Activated CD8-positive, alpha-beta T cell treated with anti-CD3 and anti-CD28 coated beads for 36 hours (primary cell): ENCODE measurements at regions not wholly inside any gene's neighbourhood (a gene's known extent, or its start where the extent isn't known, plus 50 kb on each side); places are given as distances from the start of the nearest gene placed in this dataset.

Experiments
- ATAC-seq: fragments of 200-7000 bp; cut with Tn5 transposase; one replicate; pipeline ENCODE4 v1.10.0; 2021; ENCODE audit warnings: mild to moderate bottlenecking, moderate library complexity
- CTCF ChIA-PET: fragments of 350-600 bp; sonication (Branson Sonifier 250); formaldehyde crosslinking; loops from one replicate; lab custom pipeline; 2021; ENCODE audit warnings: antibody characterized with exemption; lab: Charles Lee
- POLR2A ChIA-PET: fragments of 350-600 bp; sonication (Branson Sonifier 250); formaldehyde crosslinking; loops from one replicate; lab custom pipeline; 2021; ENCODE audit warnings: antibody characterized with exemption; lab: Charles Lee
- DNase-seq: peaks from one replicate; pipeline ENCODE4 v3.0.0-alpha.2; 2020
- H3K27ac Mint-ChIP-seq: one replicate; pipeline ENCODE4 v1.8.0; 2021; ENCODE audit warnings: mild to moderate bottlenecking, mixed read lengths
- H3K27me3 Mint-ChIP-seq: one replicate; pipeline ENCODE4 v1.8.0; 2021; ENCODE audit warnings: mixed read lengths
- H3K36me3 Mint-ChIP-seq: one replicate; pipeline ENCODE4 v1.8.0; 2021; ENCODE audit warnings: low read depth, mixed read lengths
- H3K4me1 Mint-ChIP-seq: one replicate; pipeline ENCODE4 v1.8.0; 2021; ENCODE audit warnings: low read depth, mixed read lengths
- H3K4me3 Mint-ChIP-seq: one replicate; pipeline ENCODE4 v1.8.0; 2021; ENCODE audit warnings: mild to moderate bottlenecking, moderate library complexity, mixed read lengths
- H3K9me3 Mint-ChIP-seq: one replicate; pipeline ENCODE4 v1.8.0; 2021; ENCODE audit warnings: mixed read lengths
- CTCF ChIP-seq: fragments of 200-600 bp; IDR thresholded peaks from one replicate; pipeline ENCODE4 v1.8.0; 2022; ENCODE audit warnings: antibody characterized with exemption, mild to moderate bottlenecking
- intact Hi-C: fragments of 100-400 bp; cut with micrococcal nuclease; formaldehyde crosslinking; loops from one replicate; pipeline ENCODE4 v1.10.0; 2022

DNA sequence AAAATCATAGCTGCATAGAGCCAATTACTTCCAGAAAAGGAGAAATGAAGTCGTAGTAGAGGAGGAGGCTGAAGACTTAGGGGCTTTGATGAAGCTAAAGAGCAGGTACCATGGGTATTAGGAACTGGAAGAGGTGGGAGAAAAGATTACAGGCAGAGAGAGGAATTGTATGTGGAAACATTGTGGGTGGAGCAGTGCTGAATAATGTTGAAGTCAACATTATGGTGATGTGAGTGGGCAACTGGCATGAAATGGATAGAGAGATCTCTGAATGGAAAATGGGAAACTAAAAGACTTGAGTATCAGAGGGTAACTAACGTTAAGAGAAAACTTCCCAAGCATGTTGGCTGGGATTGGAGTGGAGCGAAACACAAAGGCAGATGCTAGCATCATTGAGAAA, 92.5 kb downstream of the AREG start:
- H3K36me3 Mint-ChIP-seq, result no peaks in the 10 kb centered on the region
- no peak for ATAC-seq
- no peak overlapping the region for H3K27ac Mint-ChIP-seq
- POLR2A ChIA-PET, result interaction anchor here (0.5 to 0.6 kb wide), 2 partner anchors 16 to 309 kb away, joined by 3 read pairs; no protein-coding TSS in a partner anchor
- peaks cover 2% of the 10 kb centered on the region for H3K27me3 Mint-ChIP-seq
- intact Hi-C loops, result loop anchor here (10.0 kb wide), 1 partner anchor 137 kb away; no protein-coding TSS in a partner anchor
- CTCF ChIA-PET, result interaction anchor here (0.9 kb wide), 1 partner anchor 11 kb away, joined by 3 read pairs; no protein-coding TSS in a partner anchor
- no peak overlapping the region for H3K4me3 Mint-ChIP-seq
- no peaks in the 10 kb centered on the region for H3K9me3 Mint-ChIP-seq
- no peaks in the 10 kb centered on the region for H3K4me1 Mint-ChIP-seq
- no peak for DNase-seq
- TF ChIP-seq CTCF, result no peak

- no peak for ATAC-seq
- Mint-ChIP-seq H3K9me3 (no peaks in the 10 kb centered on the region), H3K4me1 (peaks cover 8% of the 10 kb centered on the region), H3K36me3 (no peaks in the 10 kb centered on the region), H3K4me3 (no peak overlapping the region), H3K27me3 (peaks cover 2% of the 10 kb centered on the region), H3K27ac (no peak overlapping the region)
- DNase-seq, result no peak
- ChIA-PET CTCF (interaction anchor here (1.1 kb wide), 3 partner anchors 132 to 219 kb away, joined by 3 to 4 read pairs (median 3); no protein-coding TSS in a partner anchor), POLR2A (no interaction called here)
- TF ChIP-seq CTCF, result no peak
- intact Hi-C loops, result loop anchor here (10.0 kb wide), 1 partner anchor 136 kb away; no protein-coding TSS in a partner anchor
These were observed 94.3 kb downstream of the AREG start for GRCh38 chr4:74539044-74539790.

GRCh38 chr4:74540193-74540592, 95.3 kb downstream of the AREG start:
- Mint-ChIP-seq H3K4me3 (no peak overlapping the region), H3K9me3 (no peaks in the 10 kb centered on the region), H3K36me3 (no peaks in the 10 kb centered on the region), H3K27me3 (peaks cover 2% of the 10 kb centered on the region), H3K27ac (no peak overlapping the region), H3K4me1 (peaks cover 8% of the 10 kb centered on the region)
- no peak for ATAC-seq
- intact Hi-C loops, result no loop called here
- no peak for TF ChIP-seq CTCF
- no peak for DNase-seq
- ChIA-PET POLR2A (no interaction called here), CTCF (interaction anchor here (1.0 to 1.1 kb wide), 4 partner anchors 9 to 220 kb away, joined by 3 to 4 read pairs (median 4); no protein-coding TSS in a partner anchor)

DNA sequence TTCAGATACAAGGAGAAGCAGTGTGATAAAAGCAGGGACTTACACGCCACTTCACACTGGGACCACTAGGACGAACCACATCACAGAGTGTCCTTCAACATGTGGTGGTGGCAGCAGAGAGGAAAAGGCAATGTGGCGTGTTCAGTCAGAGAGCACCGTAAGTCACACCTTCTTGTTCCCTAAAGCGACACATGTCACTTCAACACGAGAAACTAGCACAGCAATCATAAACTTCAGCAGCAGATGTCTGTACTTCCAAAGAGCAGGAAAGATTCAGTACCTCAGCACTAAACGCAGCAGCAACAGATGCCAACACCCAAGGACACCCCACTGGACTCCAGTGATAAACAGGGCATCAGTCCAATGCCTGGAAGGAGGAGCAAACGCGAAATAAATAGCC, 96.7 kb downstream of the AREG start:
- Mint-ChIP-seq H3K4me3 (no peak overlapping the region), H3K4me1 (peaks cover 8% of the 10 kb centered on the region), H3K27me3 (peaks cover 2% of the 10 kb centered on the region), H3K36me3 (no peaks in the 10 kb centered on the region), H3K9me3 (no peaks in the 10 kb centered on the region), H3K27ac (no peak overlapping the region)
- TF ChIP-seq CTCF, result no peak
- ChIA-PET CTCF (interaction anchor here (1.9 kb wide), 1 partner anchor 10 kb away, joined by 9 read pairs; no protein-coding TSS in a partner anchor), POLR2A (no interaction called here)
- DNase-seq (no peak), ATAC-seq (no peak)
- intact Hi-C loops, result no loop called here

DNA sequence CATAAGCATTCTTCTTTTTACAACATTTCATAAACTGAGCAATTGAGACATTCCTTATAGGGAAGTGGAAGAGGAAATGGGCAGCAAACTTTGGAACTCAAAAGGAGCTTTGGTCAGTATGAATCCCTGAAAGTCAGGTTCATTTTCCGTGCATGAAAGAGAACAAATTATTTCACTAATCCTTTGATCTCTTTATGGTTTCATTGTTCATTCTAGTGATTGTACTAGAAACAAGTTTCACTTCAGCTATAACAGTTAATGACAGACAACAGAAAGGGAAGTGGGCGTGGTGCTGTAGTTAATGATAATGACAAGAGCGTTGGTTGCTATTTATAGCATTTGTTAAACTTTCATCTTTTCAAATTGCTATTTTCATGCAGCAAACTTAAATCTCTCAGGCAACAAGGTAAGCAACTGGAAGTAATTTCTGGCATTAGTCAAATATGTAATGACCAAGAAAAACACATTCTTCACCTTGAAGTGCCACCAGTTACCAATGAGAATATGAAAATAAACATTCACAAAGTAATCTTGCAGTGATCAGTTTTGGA, 98.4 kb downstream of the AREG start:
- H3K4me1 Mint-ChIP-seq, result peaks cover 8% of the 10 kb centered on the region
- DNase-seq, result peak; percentile 3
- CTCF ChIA-PET, result interaction anchor here (1.0 to 1.5 kb wide), 2 partner anchors 11 to 12 kb away, joined by 3 read pairs; no protein-coding TSS in a partner anchor
- H3K9me3 Mint-ChIP-seq, result no peaks in the 10 kb centered on the region
- ATAC-seq, result peak; percentile 30
- no peak overlapping the region for H3K27ac Mint-ChIP-seq
- no peak overlapping the region for H3K4me3 Mint-ChIP-seq
- intact Hi-C loops, result no loop called here
- POLR2A ChIA-PET, result no interaction called here
- H3K36me3 Mint-ChIP-seq, result no peaks in the 10 kb centered on the region
- H3K27me3 Mint-ChIP-seq, result no peaks in the 10 kb centered on the region
- TF ChIP-seq CTCF, result no peak
